ENCODE measurements at regions not wholly inside any gene's neighbourhood (a gene's known extent, or its start where the extent isn't known, plus 50 kb on each side); places are given as distances from the start of the nearest gene placed in this dataset.

GRCh38 chr1:67607286-67607685 lies 77.7 kb upstream of the GADD45A start:
- TF ChIP-seq EZH2 (IDR thresholded peaks at IDR 0.05; ENCODE audit: insufficient read depth, poor library complexity, severe bottlenecking) (no peak), EZH2phosphoT487 (IDR thresholded peaks at IDR 0.05; ENCODE audit: insufficient read depth, low read depth) (no peak)
